ENCODE measurements at regions not wholly inside any gene's neighbourhood (a gene's known extent, or its start where the extent isn't known, plus 50 kb on each side); places are given as distances from the start of the nearest gene placed in this dataset.

- H3K27ac ChIP-seq: no peak overlapping the region
- no peaks in the 10 kb centered on the region for H3K36me3 ChIP-seq
- no peaks in the 10 kb centered on the region for H3K9me3 ChIP-seq
- no peak for DNase-seq (ENCODE audit: low spot score in 2 of 2)
- no peak for TF ChIP-seq CTCF (IDR thresholded peaks at IDR 0.05)
- no peak overlapping the region for H3K4me3 ChIP-seq
- H3K4me1 ChIP-seq: no peaks in the 10 kb centered on the region
- no peaks in the 10 kb centered on the region for H3K27me3 ChIP-seq
- intact Hi-C loops (cut with DNase I): no loop called here
Observed at GRCh38 chr6:15132854-15133670, 112.8 kb upstream of the JARID2 start.

- H3K27ac ChIP-seq: no peak overlapping the region
- TF ChIP-seq CTCF (IDR thresholded peaks at IDR 0.05): no peak
- no peak overlapping the region for H3K4me3 ChIP-seq
- H3K4me1 ChIP-seq: no peaks in the 10 kb centered on the region
- intact Hi-C loops (cut with DNase I): no loop called here
- no peaks in the 10 kb centered on the region for H3K9me3 ChIP-seq
- no peak for DNase-seq (ENCODE audit: low spot score in 2 of 2)
- H3K36me3 ChIP-seq: no peaks in the 10 kb centered on the region
- H3K27me3 ChIP-seq: no peaks in the 10 kb centered on the region
Observed at GRCh38 chr6:15137086-15137485, 108.8 kb upstream of the JARID2 start.

- no peak for TF ChIP-seq CTCF (IDR thresholded peaks at IDR 0.05)
- Histone ChIP-seq H3K27me3 (no peaks in the 10 kb centered on the region), H3K4me3 (no peak overlapping the region), H3K36me3 (no peaks in the 10 kb centered on the region), H3K4me1 (no peaks in the 10 kb centered on the region), H3K27ac (no peak overlapping the region), H3K9me3 (no peaks in the 10 kb centered on the region)
- no peak for DNase-seq (ENCODE audit: low spot score in 2 of 2)
- intact Hi-C loops (cut with DNase I): no loop called here
Observed at GRCh38 chr6:15143086-15143485, 102.8 kb upstream of the JARID2 start.

- Histone ChIP-seq H3K4me1 (no peaks in the 10 kb centered on the region), H3K9me3 (no peaks in the 10 kb centered on the region), H3K36me3 (no peaks in the 10 kb centered on the region), H3K4me3 (no peak overlapping the region), H3K27me3 (no peaks in the 10 kb centered on the region), H3K27ac (no peak overlapping the region)
- TF ChIP-seq CTCF (IDR thresholded peaks at IDR 0.05): no peak
- intact Hi-C loops (cut with DNase I): no loop called here
- no peak for DNase-seq (ENCODE audit: low spot score in 2 of 2)
Observed at GRCh38 chr6:15143540-15143939, 102.3 kb upstream of the JARID2 start.

- Histone ChIP-seq H3K4me1 (no peaks in the 10 kb centered on the region), H3K9me3 (no peaks in the 10 kb centered on the region), H3K27ac (no peak overlapping the region), H3K27me3 (no peaks in the 10 kb centered on the region), H3K4me3 (no peak overlapping the region), H3K36me3 (no peaks in the 10 kb centered on the region)
- TF ChIP-seq CTCF (IDR thresholded peaks at IDR 0.05): no peak
- DNase-seq (ENCODE audit: low spot score in 2 of 2): no peak
- intact Hi-C loops (cut with DNase I): no loop called here
Observed at GRCh38 chr6:15145821-15146220, 100.0 kb upstream of the JARID2 start.
